HCT116 (cell line): ENCODE measurements at regions not wholly inside any gene's neighbourhood (a gene's known extent, or its start where the extent isn't known, plus 50 kb on each side); places are given as distances from the start of the nearest gene placed in this dataset.

Source experiments
- ATAC-seq: fragments of 200-7000 bp; cut with Tn5 transposase; 2 replicates; pipeline ENCODE4 v1.9.1; 2020; ENCODE audit warnings: mild to moderate bottlenecking, moderate library complexity
- BruUV-seq: library from RNA; stranded (reverse); fragments of 400-500 nt; replicated peaks from 2 replicates; lab custom pipeline; 2021; lab: Mats Ljungman, UMichigan
- CTCF ChIA-PET: fragments of 300-600 bp; sonication (Branson Sonifier 250); formaldehyde crosslinking; loops from one replicate; lab custom pipeline; 2021; ENCODE audit warnings: antibody characterized with exemption; lab: Charles Lee
- POLR2A ChIA-PET: fragments of 300-600, 350-600 bp; sonication (Branson Sonifier 250); formaldehyde crosslinking; loops from one replicate; lab custom pipeline; 2021; ENCODE audit warnings: antibody characterized with exemption; lab: Charles Lee
- RAD21 ChIA-PET, 2 experiments: fragments of 300-600 bp; sonication (Branson Sonifier 250); formaldehyde crosslinking; loops; one replicate each; lab custom pipeline; 2023; ENCODE audit warnings: low total read pairs in 2 of 2; ENCODE audit not compliant: uncharacterized antibody in 2 of 2, unreplicated experiment in 2 of 2, low non-redundant PET in 1 of 2; lab: Charles Lee
- DNase-seq: peaks from one replicate; pipeline ENCODE4 v3.0.0-alpha.2; 2010; ENCODE audit warnings: low read depth, low spot score
- H2AFZ ChIP-seq: fragments of 200-600 bp; shearing (Covaris generic), sonication (generic); 2 replicates; pipeline ENCODE4 v1.6.1; 2017; ENCODE audit warnings: low read depth, mixed run types, mixed read lengths, antibody characterized with exemption, low read length; ENCODE audit not compliant: poor library complexity, severe bottlenecking
- H3K27ac ChIP-seq: 2 replicates; pipeline ENCODE4 v1.5.1; 2012; ENCODE audit warnings: low read depth, low read length
- H3K27me3 ChIP-seq: fragments of 200-600 bp; sonication (generic); 2 replicates; pipeline ENCODE4 v1.6.1; 2016; ENCODE audit warnings: mixed run types, low read length, mixed read lengths; ENCODE audit not compliant: insufficient read depth
- H3K36me3 ChIP-seq, 2 experiments: fragments of 200-500 bp in 1 of 2; fragments of 200-600 bp in 1 of 2; sonication (Bioruptor generic) in 1 of 2; sonication (generic) in 1 of 2; 2 replicates each; pipeline versions ENCODE4 v1.5.1 to v1.6.1; 2014 to 2016; ENCODE audit warnings: low read length in 2 of 2, inconsistent platforms in 1 of 2, mixed read lengths in 1 of 2, mixed run types in 1 of 2; ENCODE audit not compliant: insufficient read depth in 2 of 2, control insufficient read depth in 1 of 2
- H3K4me1 ChIP-seq, 2 experiments: fragments of 200-600 bp in 1 of 2; sonication (generic) in 1 of 2; 2 replicates each; pipeline versions ENCODE4 v1.5.1 to v1.6.1; 2012 to 2017; ENCODE audit warnings: low read length in 2 of 2, inconsistent platforms in 1 of 2, mild to moderate bottlenecking in 1 of 2, mixed read lengths in 1 of 2, mixed run types in 1 of 2, moderate library complexity in 1 of 2; ENCODE audit not compliant: insufficient read depth in 2 of 2, control insufficient read depth in 1 of 2
- H3K4me2 ChIP-seq: fragments of 200-600 bp; sonication (generic); 2 replicates; pipeline ENCODE4 v1.6.1; 2017; ENCODE audit warnings: mixed run types, low read length, mixed read lengths
- H3K4me3 ChIP-seq, 2 experiments: fragments of 200-600 bp in 1 of 2; sonication (generic) in 1 of 2; replicated peaks in 1 of 2; 2 replicates each; pipeline ENCODE4 v1.5.1; 2011 to 2016; ENCODE audit warnings: low read length in 2 of 2, control low read depth in 1 of 2, low read depth in 1 of 2, mild to moderate bottlenecking in 1 of 2, mixed read lengths in 1 of 2, mixed run types in 1 of 2
- H3K79me2 ChIP-seq: fragments of 200-600 bp; sonication (generic); 2 replicates; pipeline ENCODE4 v1.6.1; 2017; ENCODE audit warnings: mild to moderate bottlenecking, mixed run types, low read length, moderate library complexity, mixed read lengths; ENCODE audit not compliant: insufficient read depth
- H3K9ac ChIP-seq: fragments of 200-600 bp; sonication (generic); 2 replicates; pipeline ENCODE4 v1.6.1; 2016; ENCODE audit warnings: low read length, mixed read lengths
- H3K9me2 ChIP-seq: fragments of 200-600 bp; sonication (generic), shearing (Covaris generic); 2 replicates; pipeline ENCODE4 v1.6.1; 2017; ENCODE audit warnings: mixed run types, mild to moderate bottlenecking, moderate library complexity; ENCODE audit not compliant: insufficient read depth
- H3K9me3 ChIP-seq, 2 experiments: fragments of 200-500 bp in 1 of 2; fragments of 200-600 bp in 1 of 2; sonication (Bioruptor generic) in 1 of 2; sonication (generic) in 1 of 2; 2 replicates each; pipeline ENCODE4 v1.6.1; 2014 to 2017; ENCODE audit warnings: low read length in 2 of 2, mixed read lengths in 2 of 2, inconsistent platforms in 1 of 2, low read depth in 1 of 2, mild to moderate bottlenecking in 1 of 2, mixed run types in 1 of 2, moderate library complexity in 1 of 2; ENCODE audit not compliant: control insufficient read depth in 1 of 2, insufficient read depth in 1 of 2
- H4K20me1 ChIP-seq: fragments of 200-600 bp; sonication (generic), shearing (Covaris generic); 2 replicates; pipeline ENCODE4 v1.6.1; 2017; ENCODE audit warnings: mixed run types, mild to moderate bottlenecking, moderate library complexity; ENCODE audit not compliant: insufficient read depth
- CBX3 ChIP-seq: IDR thresholded peaks from 2 replicates; pipeline ENCODE4 v1.6.1; 2012; ENCODE audit warnings: low read depth
- CEBPB ChIP-seq: IDR thresholded peaks from 2 replicates; pipeline ENCODE4 v1.6.1; 2012; ENCODE audit warnings: low read depth
- EZH2 ChIP-seq: fragments of 200-600 bp; sonication (generic); IDR thresholded peaks from 2 replicates; pipeline ENCODE4 v1.6.1; 2017; ENCODE audit warnings: antibody characterized with exemption, mixed run types
- EZH2phosphoT487 ChIP-seq: fragments of 200-600 bp; IDR thresholded peaks from 2 replicates; pipeline ENCODE4 v1.6.1; 2018; ENCODE audit warnings: antibody characterized with exemption, borderline replicate concordance
- POLR2A ChIP-seq: IDR thresholded peaks from 2 replicates; pipeline ENCODE4 v1.7.0; 2011; ENCODE audit warnings: borderline replicate concordance; ENCODE audit not compliant: insufficient read depth, insufficient read length; ENCODE audit errors: extremely low read depth
- POLR2AphosphoS5 ChIP-seq: IDR thresholded peaks from 2 replicates; pipeline ENCODE4 v1.6.1; 2011; ENCODE audit warnings: mild to moderate bottlenecking, low read depth, low read length, moderate library complexity
- RAD21 ChIP-seq: IDR thresholded peaks from 2 replicates; pipeline ENCODE4 v1.6.1; 2012; ENCODE audit warnings: low read depth, mild to moderate bottlenecking
- SP1 ChIP-seq: IDR thresholded peaks from 2 replicates; pipeline ENCODE4 v1.6.1; 2012; ENCODE audit warnings: low read depth
- ZFX ChIP-seq: fragments of 450-650 bp; IDR thresholded peaks from 2 replicates; pipeline ENCODE4 v1.6.1; 2017
- intact Hi-C: fragments of 100-400 bp; cut with micrococcal nuclease; formaldehyde crosslinking; loops from 2 replicates; pipeline ENCODE4 v1.10.0; 2022
- TF ChIP-seq, protein P1 (sequence below), 3 experiments: fragments of 200-600 bp in 1 of 3; sonication (generic) in 1 of 3; IDR thresholded peaks in 2 of 3; conservative IDR thresholded peaks in 1 of 3; 2 replicates each; pipeline ENCODE4 v1.5.1; 2012 to 2017; ENCODE audit warnings: low read depth in 2 of 3, low read length in 2 of 3, antibody characterized with exemption in 1 of 3, borderline replicate concordance in 1 of 3, control low read depth in 1 of 3, mild to moderate bottlenecking in 1 of 3, mixed read lengths in 1 of 3, mixed run types in 1 of 3, moderate library complexity in 1 of 3; ENCODE audit not compliant: insufficient read depth in 1 of 3
- TF ChIP-seq, protein P2 (sequence below): IDR thresholded peaks from 2 replicates; pipeline ENCODE4 v1.6.1; 2012; ENCODE audit warnings: low read depth
- TF ChIP-seq, protein P3 (sequence below): IDR thresholded peaks from 2 replicates; pipeline ENCODE4 v1.6.1; 2012

DNA sequence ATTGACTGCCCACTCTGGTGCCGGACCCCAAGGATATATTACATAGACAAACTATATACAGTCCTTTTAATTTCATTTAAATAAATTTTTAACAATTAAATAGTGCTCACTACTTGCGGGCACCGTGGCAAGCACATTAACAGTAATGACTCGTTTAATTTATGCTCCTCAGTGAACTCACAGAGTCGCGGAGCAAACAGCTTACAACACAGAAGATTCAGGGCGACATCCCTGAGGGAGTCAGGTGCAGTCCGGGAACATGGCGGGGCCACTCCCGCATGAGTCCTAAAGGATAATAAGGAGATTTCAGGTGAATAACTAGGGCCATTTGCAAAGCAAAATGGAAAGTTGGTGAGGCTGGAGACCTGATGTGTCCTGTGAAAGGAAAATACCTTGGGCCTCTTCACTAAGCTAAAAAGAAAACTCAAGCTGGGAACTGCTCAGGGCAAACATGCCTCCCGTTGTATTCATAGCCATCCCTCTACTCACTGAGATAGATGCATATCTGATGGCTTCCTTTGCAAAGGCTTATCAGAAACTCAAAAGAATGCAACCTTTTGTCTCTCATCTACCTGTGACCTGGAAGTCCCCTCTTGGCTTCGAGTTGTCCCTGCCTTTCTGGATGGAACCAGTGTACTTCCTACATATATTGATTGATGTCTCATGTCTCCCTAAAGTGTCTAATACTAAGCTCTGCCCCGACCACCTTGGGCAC is 125.6 kb downstream of the KLF6 start:
- Histone ChIP-seq H3K27me3 (no peaks in the 10 kb centered on the region), H3K79me2 (no peaks in the 10 kb centered on the region), H3K4me1 (no peaks in the 10 kb centered on the region), H3K9me2 (no peaks in the 10 kb centered on the region), H3K4me3 (no peak overlapping the region), H3K9me3 (no peaks in the 10 kb centered on the region), H3K4me2 (no peak overlapping the region), H4K20me1 (no peaks in the 10 kb centered on the region), H3K36me3 (no peaks in the 10 kb centered on the region), H3K9ac (no peak overlapping the region), H2AFZ (no peak overlapping the region), H3K27ac (no peak overlapping the region)
- ChIA-PET CTCF (no interaction called here), POLR2A (interaction anchor here (1.2 kb wide), 1 partner anchor 126 kb away, joined by 3 read pairs; the partner anchor contains the start of gene KLF6), RAD21 (no interaction called here)
- no TSS peak for BruUV-seq
- intact Hi-C loops: no loop called here
- no peak for ATAC-seq
- DNase-seq: no peak
- TF ChIP-seq SP1 (no peak), POLR2A (no peak), RAD21 (no peak)
- TF ChIP-seq, protein P1, sequence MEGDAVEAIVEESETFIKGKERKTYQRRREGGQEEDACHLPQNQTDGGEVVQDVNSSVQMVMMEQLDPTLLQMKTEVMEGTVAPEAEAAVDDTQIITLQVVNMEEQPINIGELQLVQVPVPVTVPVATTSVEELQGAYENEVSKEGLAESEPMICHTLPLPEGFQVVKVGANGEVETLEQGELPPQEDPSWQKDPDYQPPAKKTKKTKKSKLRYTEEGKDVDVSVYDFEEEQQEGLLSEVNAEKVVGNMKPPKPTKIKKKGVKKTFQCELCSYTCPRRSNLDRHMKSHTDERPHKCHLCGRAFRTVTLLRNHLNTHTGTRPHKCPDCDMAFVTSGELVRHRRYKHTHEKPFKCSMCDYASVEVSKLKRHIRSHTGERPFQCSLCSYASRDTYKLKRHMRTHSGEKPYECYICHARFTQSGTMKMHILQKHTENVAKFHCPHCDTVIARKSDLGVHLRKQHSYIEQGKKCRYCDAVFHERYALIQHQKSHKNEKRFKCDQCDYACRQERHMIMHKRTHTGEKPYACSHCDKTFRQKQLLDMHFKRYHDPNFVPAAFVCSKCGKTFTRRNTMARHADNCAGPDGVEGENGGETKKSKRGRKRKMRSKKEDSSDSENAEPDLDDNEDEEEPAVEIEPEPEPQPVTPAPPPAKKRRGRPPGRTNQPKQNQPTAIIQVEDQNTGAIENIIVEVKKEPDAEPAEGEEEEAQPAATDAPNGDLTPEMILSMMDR (IDR thresholded peaks at IDR 0.05 in 2 of 3, conservative IDR thresholded peaks at IDR 0.05 in 1 of 3; ENCODE audit: borderline replicate concordance in 1 of 3, insufficient read depth in 1 of 3, low read depth in 2 of 3, low read length in 2 of 3): no peak

DNA sequence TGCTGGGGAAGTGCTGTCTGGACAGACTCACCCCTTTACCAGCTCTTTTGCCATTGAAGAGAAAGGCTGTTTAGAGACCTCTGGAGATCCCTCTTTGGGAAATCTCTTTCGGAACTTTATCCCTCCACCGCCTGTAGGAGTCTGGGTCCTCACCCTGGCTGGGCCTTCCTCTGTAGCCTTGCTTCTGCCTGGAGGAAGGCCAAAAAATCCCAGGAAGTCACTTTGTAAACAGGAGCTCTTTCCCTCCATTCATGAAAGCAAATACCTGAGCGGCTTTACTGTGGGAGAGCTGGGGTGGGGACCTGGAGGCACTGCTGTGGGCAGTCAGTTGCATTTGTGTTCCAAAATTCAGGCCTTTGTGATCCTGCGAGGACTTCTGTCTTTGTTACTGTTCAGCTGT is 126.2 kb downstream of the KLF6 start:
- no TSS peak for BruUV-seq
- H3K27me3 ChIP-seq: no peaks in the 10 kb centered on the region
- H3K4me1 ChIP-seq: no peaks in the 10 kb centered on the region
- H3K36me3 ChIP-seq: no peaks in the 10 kb centered on the region
- DNase-seq: no peak
- ChIA-PET RAD21 (no interaction called here), POLR2A (interaction anchor here (1.2 kb wide), 1 partner anchor 126 kb away, joined by 3 read pairs; the partner anchor contains the start of gene KLF6), CTCF (no interaction called here)
- no peak overlapping the region for H3K4me2 ChIP-seq
- no peaks in the 10 kb centered on the region for H3K9me2 ChIP-seq
- no peaks in the 10 kb centered on the region for H3K9me3 ChIP-seq
- ATAC-seq: no peak
- no peak overlapping the region for H2AFZ ChIP-seq
- no peaks in the 10 kb centered on the region for H3K79me2 ChIP-seq
- H3K4me3 ChIP-seq: no peak overlapping the region
- H3K9ac ChIP-seq: no peak overlapping the region
- no peak overlapping the region for H3K27ac ChIP-seq
- intact Hi-C loops: no loop called here
- H4K20me1 ChIP-seq: no peaks in the 10 kb centered on the region
- TF ChIP-seq CBX3 (no peak), EZH2 (no peak), POLR2AphosphoS5 (no peak), EZH2phosphoT487 (no peak), ZFX (no peak), CEBPB (no peak)
- TF ChIP-seq, protein P2, sequence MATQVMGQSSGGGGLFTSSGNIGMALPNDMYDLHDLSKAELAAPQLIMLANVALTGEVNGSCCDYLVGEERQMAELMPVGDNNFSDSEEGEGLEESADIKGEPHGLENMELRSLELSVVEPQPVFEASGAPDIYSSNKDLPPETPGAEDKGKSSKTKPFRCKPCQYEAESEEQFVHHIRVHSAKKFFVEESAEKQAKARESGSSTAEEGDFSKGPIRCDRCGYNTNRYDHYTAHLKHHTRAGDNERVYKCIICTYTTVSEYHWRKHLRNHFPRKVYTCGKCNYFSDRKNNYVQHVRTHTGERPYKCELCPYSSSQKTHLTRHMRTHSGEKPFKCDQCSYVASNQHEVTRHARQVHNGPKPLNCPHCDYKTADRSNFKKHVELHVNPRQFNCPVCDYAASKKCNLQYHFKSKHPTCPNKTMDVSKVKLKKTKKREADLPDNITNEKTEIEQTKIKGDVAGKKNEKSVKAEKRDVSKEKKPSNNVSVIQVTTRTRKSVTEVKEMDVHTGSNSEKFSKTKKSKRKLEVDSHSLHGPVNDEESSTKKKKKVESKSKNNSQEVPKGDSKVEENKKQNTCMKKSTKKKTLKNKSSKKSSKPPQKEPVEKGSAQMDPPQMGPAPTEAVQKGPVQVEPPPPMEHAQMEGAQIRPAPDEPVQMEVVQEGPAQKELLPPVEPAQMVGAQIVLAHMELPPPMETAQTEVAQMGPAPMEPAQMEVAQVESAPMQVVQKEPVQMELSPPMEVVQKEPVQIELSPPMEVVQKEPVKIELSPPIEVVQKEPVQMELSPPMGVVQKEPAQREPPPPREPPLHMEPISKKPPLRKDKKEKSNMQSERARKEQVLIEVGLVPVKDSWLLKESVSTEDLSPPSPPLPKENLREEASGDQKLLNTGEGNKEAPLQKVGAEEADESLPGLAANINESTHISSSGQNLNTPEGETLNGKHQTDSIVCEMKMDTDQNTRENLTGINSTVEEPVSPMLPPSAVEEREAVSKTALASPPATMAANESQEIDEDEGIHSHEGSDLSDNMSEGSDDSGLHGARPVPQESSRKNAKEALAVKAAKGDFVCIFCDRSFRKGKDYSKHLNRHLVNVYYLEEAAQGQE: no peak
- TF ChIP-seq, protein P3, sequence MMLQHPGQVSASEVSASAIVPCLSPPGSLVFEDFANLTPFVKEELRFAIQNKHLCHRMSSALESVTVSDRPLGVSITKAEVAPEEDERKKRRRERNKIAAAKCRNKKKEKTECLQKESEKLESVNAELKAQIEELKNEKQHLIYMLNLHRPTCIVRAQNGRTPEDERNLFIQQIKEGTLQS: no peak
